ENCODE measurements at regions not wholly inside any gene's neighbourhood (a gene's known extent, or its start where the extent isn't known, plus 50 kb on each side); places are given as distances from the start of the nearest gene placed in this dataset.

- no peak for DNase-seq
Observed at GRCh38 chr13:37357548-37357947, 241.0 kb downstream of the POSTN start.

GRCh38 chr13:37353911-37354310, 244.7 kb downstream of the POSTN start:
- DNase-seq, result no peak

- no peak for DNase-seq
Observed at GRCh38 chr13:37351211-37351610, 245.7 kb upstream of the CSNK1A1L start.

- no peak for DNase-seq
Observed at GRCh38 chr13:37349916-37350315, 244.5 kb upstream of the CSNK1A1L start.

- DNase-seq, result no peak
Observed at GRCh38 chr13:37348916-37349643, 243.6 kb upstream of the CSNK1A1L start.

GRCh38 chr13:37345869-37346268, 240.4 kb upstream of the CSNK1A1L start:
- no peak for DNase-seq

- no peak for DNase-seq
Observed at GRCh38 chr13:37345391-37345790, 239.9 kb upstream of the CSNK1A1L start.

- DNase-seq, result no peak
Observed at GRCh38 chr13:37344056-37344455, 238.6 kb upstream of the CSNK1A1L start.

- DNase-seq, result no peak
Observed at GRCh38 chr13:37342205-37342604, 236.7 kb upstream of the CSNK1A1L start.

GRCh38 chr13:37340901-37341670, 235.6 kb upstream of the CSNK1A1L start:
- DNase-seq, result no peak

GRCh38 chr13:37339386-37339735, 233.9 kb upstream of the CSNK1A1L start:
- DNase-seq, result no peak

GRCh38 chr13:37338726-37339385, 233.4 kb upstream of the CSNK1A1L start:
- DNase-seq, result no peak

- DNase-seq, result no peak
Observed at GRCh38 chr13:37326334-37326733, 220.9 kb upstream of the CSNK1A1L start.

- DNase-seq, result no peak
Observed at GRCh38 chr13:37319031-37319443, 213.6 kb upstream of the CSNK1A1L start.

GRCh38 chr13:37316935-37317334, 211.5 kb upstream of the CSNK1A1L start:
- DNase-seq, result no peak

GRCh38 chr13:37313372-37313771, 207.9 kb upstream of the CSNK1A1L start:
- DNase-seq, result no peak

GRCh38 chr13:37306778-37307544, 201.5 kb upstream of the CSNK1A1L start:
- DNase-seq, result no peak

- no peak for DNase-seq
Observed at GRCh38 chr13:37303606-37304005, 198.1 kb upstream of the CSNK1A1L start.

GRCh38 chr13:37302686-37303085, 197.2 kb upstream of the CSNK1A1L start:
- DNase-seq, result no peak

- DNase-seq, result no peak
Observed at GRCh38 chr13:37295573-37295972, 190.1 kb upstream of the CSNK1A1L start.

GRCh38 chr13:37295071-37295470, 189.6 kb upstream of the CSNK1A1L start:
- DNase-seq, result no peak

- no peak for DNase-seq
Observed at GRCh38 chr13:37294472-37294871, 189.0 kb upstream of the CSNK1A1L start.

- DNase-seq, result no peak
Observed at GRCh38 chr13:37293295-37293694, 187.8 kb upstream of the CSNK1A1L start.

All from hematopoietic multipotent progenitor cell treated with erythropoietin and hydrocortisone succinate and interleukin-3 and kit ligand, for 4 days (in vitro differentiated cells).